HT1080 (cell line): ENCODE measurements at regions not wholly inside any gene's neighbourhood (a gene's known extent, or its start where the extent isn't known, plus 50 kb on each side); places are given as distances from the start of the nearest gene placed in this dataset.
"Not testable (repeated sequence)": the region's sequence is repeated elsewhere in the genome, so short reads cannot be mapped to it uniquely, and the experiment has no call there.

Experiments used
- DNase-seq: peaks from one replicate; pipeline ENCODE4 v3.0.0-alpha.2; 2015; ENCODE audit warnings: low read depth

GRCh38 chr12:3420693-3421092 is 70.3 kb upstream of the PRMT8 start:
- DNase-seq = no peak

- no peak for DNase-seq
These were observed 69.6 kb upstream of the PRMT8 start for GRCh38 chr12:3421191-3421978.

- not testable (repeated sequence) for DNase-seq
These were observed 66.2 kb upstream of the PRMT8 start for GRCh38 chr12:3424796-3425195.

- no peak for DNase-seq
These were observed 63.0 kb upstream of the PRMT8 start for GRCh38 chr12:3427956-3428355.

GRCh38 chr12:3428631-3429030 is 62.4 kb upstream of the PRMT8 start:
- no peak for DNase-seq

GRCh38 chr12:3429523-3429922 is 61.5 kb upstream of the PRMT8 start:
- DNase-seq = not testable (repeated sequence)

GRCh38 chr12:3431686-3432085 is 59.3 kb upstream of the PRMT8 start:
- no peak for DNase-seq

GRCh38 chr12:3432176-3432742 is 58.7 kb upstream of the PRMT8 start:
- DNase-seq = peak; percentile 13

- no peak for DNase-seq
These were observed 58.1 kb upstream of the PRMT8 start for GRCh38 chr12:3432868-3433267.

GRCh38 chr12:3436461-3437065 is 54.4 kb upstream of the PRMT8 start:
- no peak for DNase-seq

GRCh38 chr12:3437986-3438385 is 53.0 kb upstream of the PRMT8 start:
- DNase-seq = no peak

- DNase-seq = no peak
These were observed 52.6 kb upstream of the PRMT8 start for GRCh38 chr12:3438401-3438800.
